HEK293 (cell line): ENCODE measurements at regions not wholly inside any gene's neighbourhood (a gene's known extent, or its start where the extent isn't known, plus 50 kb on each side); places are given as distances from the start of the nearest gene placed in this dataset.

Experiments used
- CTCF ChIA-PET: fragments of 350-600 bp; formaldehyde crosslinking; extraction: SDS; loops from one replicate; lab custom pipeline; 2021; ENCODE audit warnings: antibody characterized with exemption; lab: Yijun Ruan, JAX
- POLR2A ChIA-PET: fragments of 300-600 bp; formaldehyde crosslinking; extraction: SDS; loops from one replicate; lab custom pipeline; 2020; ENCODE audit warnings: antibody characterized with exemption, inconsistent platforms; lab: Yijun Ruan, JAX
- H3K27ac ChIP-seq: fragments of 200-500 bp; sonication (Bioruptor generic); 2 replicates; pipeline ENCODE4 v1.5.1; 2014; ENCODE audit warnings: low read depth, low read length, control low read depth, inconsistent platforms; ENCODE audit errors: extremely low read depth
- H3K36me3 ChIP-seq, 2 experiments: fragments of 200-500 bp in 1 of 2; sonication (Bioruptor generic) in 1 of 2; 1 replicate in 1 of 2; 2 replicates in 1 of 2; pipeline ENCODE4 v1.5.1; 2014 to 2017; ENCODE audit warnings: inconsistent platforms in 2 of 2, low read length in 2 of 2; ENCODE audit not compliant: control insufficient read depth in 2 of 2, insufficient read depth in 1 of 2
- H3K4me1 ChIP-seq: fragments of 200-500 bp; sonication (Bioruptor generic); 2 replicates; pipeline ENCODE4 v1.5.1; 2014; ENCODE audit warnings: mild to moderate bottlenecking, low read length, inconsistent platforms; ENCODE audit not compliant: control insufficient read depth, insufficient read depth
- H3K4me3 ChIP-seq: 2 replicates; pipeline ENCODE4 v1.5.1; 2011; ENCODE audit warnings: low read depth, mild to moderate bottlenecking, control low read depth, low read length, moderate library complexity
- H3K9me3 ChIP-seq: fragments of 200-500 bp; sonication (Bioruptor generic); 2 replicates; pipeline ENCODE4 v1.5.1; 2014; ENCODE audit warnings: low read depth, low read length, inconsistent platforms; ENCODE audit not compliant: control insufficient read depth, insufficient read depth
- BCL11A ChIP-seq: fragments of 450-650 bp; formaldehyde crosslinking; IDR thresholded peaks from 2 replicates; pipeline ENCODE4 v1.5.1; 2016; ENCODE audit warnings: low read depth, missing biosample characterization, missing genetic modification characterization
- HOXC10 ChIP-seq: sonication (generic); formaldehyde crosslinking; IDR thresholded peaks from 2 replicates; pipeline ENCODE4 v1.8.1; 2023; ENCODE audit warnings: mild to moderate bottlenecking, missing genetic modification reagents
- KLF1 ChIP-seq: fragments of 450-650 bp; formaldehyde crosslinking; IDR thresholded peaks from 2 replicates; pipeline ENCODE4 v1.5.1; 2016; ENCODE audit warnings: missing biosample characterization, missing genetic modification characterization
- KLF9 ChIP-seq: fragments of 450-650 bp; formaldehyde crosslinking; IDR thresholded peaks from 2 replicates; pipeline ENCODE4 v1.5.1; 2016; ENCODE audit warnings: missing biosample characterization, missing genetic modification characterization, low read depth
- MEIS1 ChIP-seq: sonication (generic); formaldehyde crosslinking; IDR thresholded peaks from 2 replicates; pipeline ENCODE4 v1.8.1; 2022; ENCODE audit warnings: missing genetic modification reagents, mild to moderate bottlenecking, borderline replicate concordance
- MYNN ChIP-seq: fragments of 450-650 bp; formaldehyde crosslinking; IDR thresholded peaks from 2 replicates; pipeline ENCODE4 v1.5.1; 2016; ENCODE audit warnings: missing biosample characterization, missing genetic modification characterization, borderline replicate concordance
- ZIC2 ChIP-seq: fragments of 450-650 bp; formaldehyde crosslinking; IDR thresholded peaks from 2 replicates; pipeline ENCODE4 v1.5.1; 2016; ENCODE audit warnings: missing biosample characterization, missing genetic modification characterization
- ZNF133 ChIP-seq: fragments of 450-650 bp; formaldehyde crosslinking; IDR thresholded peaks from 2 replicates; pipeline ENCODE4 v1.5.1; 2016; ENCODE audit warnings: missing biosample characterization, missing genetic modification characterization
- ZNF146 ChIP-seq: fragments of 450-650 bp; formaldehyde crosslinking; IDR thresholded peaks from 2 replicates; pipeline ENCODE4 v1.5.1; 2016; ENCODE audit warnings: missing biosample characterization, missing genetic modification characterization
- ZNF155 ChIP-seq: fragments of 450-650 bp; formaldehyde crosslinking; IDR thresholded peaks from 2 replicates; pipeline ENCODE4 v1.5.1; 2016; ENCODE audit warnings: missing biosample characterization, missing genetic modification characterization
- ZNF239 ChIP-seq: fragments of 450-650 bp; formaldehyde crosslinking; IDR thresholded peaks from 2 replicates; pipeline ENCODE4 v1.5.1; 2016; ENCODE audit warnings: missing biosample characterization, missing genetic modification characterization
- ZNF302 ChIP-seq: fragments of 450-650 bp; formaldehyde crosslinking; IDR thresholded peaks from 2 replicates; pipeline ENCODE4 v1.5.1; 2016; ENCODE audit warnings: missing biosample characterization, missing genetic modification characterization, low read depth
- ZNF366 ChIP-seq: fragments of 450-650 bp; formaldehyde crosslinking; conservative IDR thresholded peaks from 2 replicates; pipeline ENCODE4 v1.5.1; 2016; ENCODE audit warnings: missing biosample characterization, missing genetic modification characterization
- ZNF404 ChIP-seq: fragments of 450-650 bp; formaldehyde crosslinking; IDR thresholded peaks from 2 replicates; pipeline ENCODE4 v1.5.1; 2017; ENCODE audit warnings: missing biosample characterization, missing genetic modification characterization
- ZNF433 ChIP-seq: fragments of 450-650 bp; formaldehyde crosslinking; IDR thresholded peaks from 2 replicates; pipeline ENCODE4 v1.5.1; 2016; ENCODE audit warnings: missing biosample characterization, missing genetic modification characterization, low read depth
- ZNF48 ChIP-seq: fragments of 450-650 bp; formaldehyde crosslinking; IDR thresholded peaks from 2 replicates; pipeline ENCODE4 v1.5.1; 2016; ENCODE audit warnings: missing biosample characterization, missing genetic modification characterization
- ZNF549 ChIP-seq: fragments of 450-650 bp; IDR thresholded peaks from 2 replicates; pipeline ENCODE4 v1.5.1; 2018; ENCODE audit warnings: missing biosample characterization, missing genetic modification characterization, mild to moderate bottlenecking, inconsistent platforms, moderate library complexity
- ZNF623 ChIP-seq: fragments of 450-650 bp; formaldehyde crosslinking; IDR thresholded peaks from 2 replicates; pipeline ENCODE4 v1.5.1; 2016; ENCODE audit warnings: missing biosample characterization, missing genetic modification characterization
- ZNF747 ChIP-seq: fragments of 450-650 bp; formaldehyde crosslinking; IDR thresholded peaks from 2 replicates; pipeline ENCODE4 v1.5.1; 2016; ENCODE audit warnings: missing biosample characterization, missing genetic modification characterization
- ZNF830 ChIP-seq: fragments of 450-650 bp; IDR thresholded peaks from 2 replicates; pipeline ENCODE4 v1.5.0; 2018; ENCODE audit warnings: missing biosample characterization, missing genetic modification characterization, low read depth, mild to moderate bottlenecking, moderate library complexity
- ZSCAN23 ChIP-seq: fragments of 450-650 bp; formaldehyde crosslinking; IDR thresholded peaks from 2 replicates; pipeline ENCODE4 v1.5.1; 2016; ENCODE audit warnings: missing biosample characterization, missing genetic modification characterization
- TF ChIP-seq, protein P1 (sequence below): fragments of 450-650 bp; formaldehyde crosslinking; IDR thresholded peaks from 2 replicates; pipeline ENCODE4 v1.5.1; 2017; ENCODE audit warnings: missing biosample characterization, missing genetic modification characterization
- TF ChIP-seq, protein P2 (sequence below): fragments of 450-650 bp; formaldehyde crosslinking; conservative IDR thresholded peaks from 2 replicates; pipeline ENCODE4 v1.5.1; 2016; ENCODE audit warnings: low read depth, missing biosample characterization, missing genetic modification characterization

DNA sequence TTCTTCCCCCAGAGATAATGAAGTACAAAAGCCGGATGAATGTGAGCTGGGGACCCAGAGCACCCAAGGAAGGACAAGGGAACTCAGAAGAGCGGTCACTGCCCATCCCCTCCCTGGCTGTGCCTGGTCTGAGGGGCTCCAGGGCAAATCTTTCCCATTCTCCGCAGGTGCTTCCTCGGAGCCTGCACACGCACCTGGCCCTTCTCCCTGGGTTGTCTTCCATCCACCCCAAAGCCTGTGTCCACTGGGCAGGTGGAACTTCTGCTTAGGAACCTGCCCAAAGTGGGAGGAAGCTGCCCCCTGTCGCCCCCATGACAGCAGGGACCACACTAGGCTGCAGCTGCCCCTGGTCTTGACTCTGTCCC lies 121.0 kb upstream of the FGF3 start:
- no peaks in the 10 kb centered on the region for H3K4me1 ChIP-seq
- TF ChIP-seq ZNF239 (tag by site-specific recombination), result no peak
- no peak for TF ChIP-seq KLF1 (tag by site-specific recombination)
- TF ChIP-seq ZNF302 (tag by site-specific recombination), result no peak
- TF ChIP-seq, all 188 proteins: peak for 0
- H3K36me3 ChIP-seq, result no peaks in the 10 kb centered on the region
- no peaks in the 10 kb centered on the region for H3K9me3 ChIP-seq
- no peak overlapping the region for H3K4me3 ChIP-seq
- ChIA-PET POLR2A (no interaction called here), CTCF (interaction anchor here (0.8 to 1.3 kb wide), 2 partner anchors 9 to 25 kb away, joined by 3 to 6 read pairs; no protein-coding TSS in a partner anchor)
- H3K27ac ChIP-seq, result no peak overlapping the region

DNA sequence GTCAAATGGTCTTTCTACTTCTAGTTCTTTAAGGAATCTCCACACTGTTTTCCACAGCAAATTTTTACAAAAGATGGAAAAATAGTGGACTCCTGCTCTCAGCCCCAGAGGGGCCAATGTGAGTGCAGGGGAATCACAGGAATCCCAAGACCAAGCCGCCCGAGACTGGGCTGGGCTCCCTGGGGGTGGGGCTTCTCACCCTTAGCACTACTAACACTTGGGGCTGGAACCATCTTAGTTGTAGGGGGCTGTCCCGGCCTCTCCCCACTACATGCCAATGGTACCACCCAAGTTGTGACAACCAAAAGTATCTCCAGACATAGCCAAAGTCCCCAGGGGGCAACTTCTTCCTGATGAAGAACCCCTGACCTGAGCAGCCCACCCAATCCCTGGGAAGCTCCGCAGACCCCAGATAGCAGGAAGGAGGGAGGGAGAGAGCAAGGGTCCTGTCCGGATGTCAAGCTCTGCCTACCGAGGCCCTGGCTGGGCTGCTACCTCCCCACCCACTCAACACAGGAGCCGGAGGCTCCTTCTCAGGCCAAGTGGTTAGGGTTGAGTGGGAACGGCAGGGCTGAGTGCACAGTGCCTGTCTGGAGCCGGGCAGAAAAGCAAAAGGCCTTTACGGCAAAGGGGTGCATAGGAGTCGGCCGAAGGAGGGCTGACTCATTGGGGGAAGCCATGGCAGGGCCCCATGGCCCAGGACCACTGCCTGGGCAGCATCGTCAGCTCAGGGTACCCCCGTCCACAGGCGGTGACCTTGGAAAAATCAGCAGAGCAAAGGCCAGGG lies 122.5 kb upstream of the FGF3 start:
- TF ChIP-seq ZNF133 (tag by site-specific recombination), result no peak
- no peak for TF ChIP-seq BCL11A (tag by site-specific recombination)
- TF ChIP-seq ZNF48 (tag by site-specific recombination), result no peak
- no peak for TF ChIP-seq ZNF433 (tag by site-specific recombination)
- TF ChIP-seq KLF9 (tag by site-specific recombination), result no peak
- TF ChIP-seq ZNF302 (tag by site-specific recombination), result no peak
- TF ChIP-seq ZNF404 (tag by site-specific recombination), result no peak
- no peak for TF ChIP-seq ZNF155 (tag by site-specific recombination)
- TF ChIP-seq ZNF830 (tag by site-specific recombination), result no peak
- TF ChIP-seq ZNF549, result no peak
- TF ChIP-seq, protein P1, sequence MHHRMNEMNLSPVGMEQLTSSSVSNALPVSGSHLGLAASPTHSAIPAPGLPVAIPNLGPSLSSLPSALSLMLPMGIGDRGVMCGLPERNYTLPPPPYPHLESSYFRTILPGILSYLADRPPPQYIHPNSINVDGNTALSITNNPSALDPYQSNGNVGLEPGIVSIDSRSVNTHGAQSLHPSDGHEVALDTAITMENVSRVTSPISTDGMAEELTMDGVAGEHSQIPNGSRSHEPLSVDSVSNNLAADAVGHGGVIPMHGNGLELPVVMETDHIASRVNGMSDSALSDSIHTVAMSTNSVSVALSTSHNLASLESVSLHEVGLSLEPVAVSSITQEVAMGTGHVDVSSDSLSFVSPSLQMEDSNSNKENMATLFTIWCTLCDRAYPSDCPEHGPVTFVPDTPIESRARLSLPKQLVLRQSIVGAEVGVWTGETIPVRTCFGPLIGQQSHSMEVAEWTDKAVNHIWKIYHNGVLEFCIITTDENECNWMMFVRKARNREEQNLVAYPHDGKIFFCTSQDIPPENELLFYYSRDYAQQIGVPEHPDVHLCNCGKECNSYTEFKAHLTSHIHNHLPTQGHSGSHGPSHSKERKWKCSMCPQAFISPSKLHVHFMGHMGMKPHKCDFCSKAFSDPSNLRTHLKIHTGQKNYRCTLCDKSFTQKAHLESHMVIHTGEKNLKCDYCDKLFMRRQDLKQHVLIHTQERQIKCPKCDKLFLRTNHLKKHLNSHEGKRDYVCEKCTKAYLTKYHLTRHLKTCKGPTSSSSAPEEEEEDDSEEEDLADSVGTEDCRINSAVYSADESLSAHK (tag by site-specific recombination), result no peak
- H3K4me3 ChIP-seq, result no peak overlapping the region
- CTCF ChIA-PET, result interaction anchor here (0.6 to 1.1 kb wide), 2 partner anchors 12 to 22 kb away, joined by 3 to 4 read pairs; no protein-coding TSS in a partner anchor
- no peaks in the 10 kb centered on the region for H3K4me1 ChIP-seq
- H3K27ac ChIP-seq, result no peak overlapping the region
- H3K36me3 ChIP-seq, result no peaks in the 10 kb centered on the region
- POLR2A ChIA-PET, result no interaction called here
- H3K9me3 ChIP-seq, result no peaks in the 10 kb centered on the region

DNA sequence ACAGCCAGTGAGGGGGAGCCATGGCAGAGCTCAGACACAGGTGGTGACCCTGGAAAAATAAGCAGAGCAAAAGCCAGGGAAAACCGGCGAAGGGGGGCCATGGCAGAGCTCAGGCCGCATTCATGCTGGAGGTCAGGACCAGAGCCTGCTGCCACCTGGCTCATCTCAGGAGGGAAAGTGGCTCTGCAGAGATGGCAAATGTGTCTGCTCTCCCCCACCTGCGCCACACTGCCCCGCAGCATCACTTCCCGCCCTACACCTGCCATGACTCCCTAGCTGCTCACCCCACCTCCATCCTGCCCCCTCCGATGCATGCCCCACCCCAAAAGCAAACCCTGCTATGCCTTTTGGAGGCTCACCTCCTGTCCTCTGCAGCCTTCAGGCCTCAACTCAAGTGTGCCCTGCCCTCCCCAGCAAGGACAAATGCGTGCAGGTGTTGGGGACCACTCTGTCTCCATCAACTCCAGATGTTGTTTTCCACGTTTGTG lies 123.2 kb upstream of the FGF3 start:
- no peak for TF ChIP-seq ZIC2
- no peak for TF ChIP-seq ZNF146
- TF ChIP-seq HOXC10 (CRISPR knock-in tag), result no peak
- TF ChIP-seq MYNN (tag by site-specific recombination), result no peak
- TF ChIP-seq KLF1 (tag by site-specific recombination), result no peak
- TF ChIP-seq ZSCAN23 (tag by site-specific recombination), result no peak
- TF ChIP-seq BCL11A (tag by site-specific recombination), result no peak
- no peak for TF ChIP-seq ZNF366 (tag by site-specific recombination)
- no peak for TF ChIP-seq ZNF155 (tag by site-specific recombination)
- TF ChIP-seq ZNF747 (tag by site-specific recombination), result no peak
- TF ChIP-seq ZNF302 (tag by site-specific recombination), result no peak
- TF ChIP-seq MEIS1, result no peak
- no peak for TF ChIP-seq ZNF623
- TF ChIP-seq, protein P2, sequence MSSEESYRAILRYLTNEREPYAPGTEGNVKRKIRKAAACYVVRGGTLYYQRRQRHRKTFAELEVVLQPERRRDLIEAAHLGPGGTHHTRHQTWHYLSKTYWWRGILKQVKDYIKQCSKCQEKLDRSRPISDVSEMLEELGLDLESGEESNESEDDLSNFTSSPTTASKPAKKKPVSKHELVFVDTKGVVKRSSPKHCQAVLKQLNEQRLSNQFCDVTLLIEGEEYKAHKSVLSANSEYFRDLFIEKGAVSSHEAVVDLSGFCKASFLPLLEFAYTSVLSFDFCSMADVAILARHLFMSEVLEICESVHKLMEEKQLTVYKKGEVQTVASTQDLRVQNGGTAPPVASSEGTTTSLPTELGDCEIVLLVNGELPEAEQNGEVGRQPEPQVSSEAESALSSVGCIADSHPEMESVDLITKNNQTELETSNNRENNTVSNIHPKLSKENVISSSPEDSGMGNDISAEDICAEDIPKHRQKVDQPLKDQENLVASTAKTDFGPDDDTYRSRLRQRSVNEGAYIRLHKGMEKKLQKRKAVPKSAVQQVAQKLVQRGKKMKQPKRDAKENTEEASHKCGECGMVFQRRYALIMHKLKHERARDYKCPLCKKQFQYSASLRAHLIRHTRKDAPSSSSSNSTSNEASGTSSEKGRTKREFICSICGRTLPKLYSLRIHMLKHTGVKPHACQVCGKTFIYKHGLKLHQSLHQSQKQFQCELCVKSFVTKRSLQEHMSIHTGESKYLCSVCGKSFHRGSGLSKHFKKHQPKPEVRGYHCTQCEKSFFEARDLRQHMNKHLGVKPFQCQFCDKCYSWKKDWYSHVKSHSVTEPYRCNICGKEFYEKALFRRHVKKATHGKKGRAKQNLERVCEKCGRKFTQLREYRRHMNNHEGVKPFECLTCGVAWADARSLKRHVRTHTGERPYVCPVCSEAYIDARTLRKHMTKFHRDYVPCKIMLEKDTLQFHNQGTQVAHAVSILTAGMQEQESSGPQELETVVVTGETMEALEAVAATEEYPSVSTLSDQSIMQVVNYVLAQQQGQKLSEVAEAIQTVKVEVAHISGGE (tag by site-specific recombination), result no peak
- H3K9me3 ChIP-seq, result no peaks in the 10 kb centered on the region
- no peaks in the 10 kb centered on the region for H3K36me3 ChIP-seq
- ChIA-PET POLR2A (no interaction called here), CTCF (interaction anchor here (1.1 kb wide), 1 partner anchor 23 kb away, joined by 4 read pairs; no protein-coding TSS in a partner anchor)
- no peaks in the 10 kb centered on the region for H3K4me1 ChIP-seq
- no peak overlapping the region for H3K4me3 ChIP-seq
- H3K27ac ChIP-seq, result no peak overlapping the region
